PFSK-1 (cell line): ENCODE measurements at regions not wholly inside any gene's neighbourhood (a gene's known extent, or its start where the extent isn't known, plus 50 kb on each side); places are given as distances from the start of the nearest gene placed in this dataset.

ENCODE experiments used
- POLR2AphosphoS5 ChIP-seq: IDR thresholded peaks from 2 replicates; pipeline ENCODE4 v1.6.1; 2012; ENCODE audit warnings: low read depth, mild to moderate bottlenecking, control low read depth, low read length, moderate library complexity
- SIN3A ChIP-seq: IDR thresholded peaks from 2 replicates; pipeline ENCODE4 v1.6.1; 2012; ENCODE audit warnings: mild to moderate bottlenecking, low read length, moderate library complexity, borderline replicate concordance; ENCODE audit not compliant: insufficient read depth
- TAF1 ChIP-seq: IDR thresholded peaks from 2 replicates; pipeline ENCODE4 v1.6.1; 2012; ENCODE audit warnings: low read length, control low read depth, borderline replicate concordance; ENCODE audit not compliant: insufficient read depth
- TF ChIP-seq, protein P1 (sequence below), 2 experiments: IDR thresholded peaks; 2 replicates each; pipeline versions ENCODE4 v1.6.1 to v1.8.0; 2011 to 2012; ENCODE audit warnings: low read depth in 2 of 2, low read length in 2 of 2, control low read depth in 1 of 2, inconsistent platforms in 1 of 2, mild to moderate bottlenecking in 1 of 2, moderate library complexity in 1 of 2; ENCODE audit not compliant: insufficient read depth in 1 of 2

DNA sequence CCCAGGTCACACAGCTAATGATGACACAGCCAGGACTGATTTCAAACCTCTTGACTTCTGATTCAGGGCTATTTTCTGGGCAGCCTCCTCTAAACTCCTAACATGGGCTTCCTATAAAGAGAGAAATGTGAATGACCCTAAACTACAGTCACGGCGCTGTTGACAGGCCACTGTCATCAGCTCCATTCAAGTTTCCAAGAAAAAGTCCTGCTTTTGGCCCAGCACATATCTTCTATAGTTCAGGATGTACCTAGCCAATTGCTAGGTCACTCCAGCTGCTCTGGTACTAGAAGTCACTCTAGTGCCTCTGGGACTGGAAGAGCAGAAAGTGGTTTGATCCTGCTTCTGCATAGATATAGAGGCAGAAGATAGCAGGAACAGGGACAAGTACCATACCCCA lies 64.9 kb upstream of the TARS1 start:
- no peak for TF ChIP-seq SIN3A
- no peak for TF ChIP-seq POLR2AphosphoS5
- TF ChIP-seq TAF1 = no peak
- TF ChIP-seq, protein P1, sequence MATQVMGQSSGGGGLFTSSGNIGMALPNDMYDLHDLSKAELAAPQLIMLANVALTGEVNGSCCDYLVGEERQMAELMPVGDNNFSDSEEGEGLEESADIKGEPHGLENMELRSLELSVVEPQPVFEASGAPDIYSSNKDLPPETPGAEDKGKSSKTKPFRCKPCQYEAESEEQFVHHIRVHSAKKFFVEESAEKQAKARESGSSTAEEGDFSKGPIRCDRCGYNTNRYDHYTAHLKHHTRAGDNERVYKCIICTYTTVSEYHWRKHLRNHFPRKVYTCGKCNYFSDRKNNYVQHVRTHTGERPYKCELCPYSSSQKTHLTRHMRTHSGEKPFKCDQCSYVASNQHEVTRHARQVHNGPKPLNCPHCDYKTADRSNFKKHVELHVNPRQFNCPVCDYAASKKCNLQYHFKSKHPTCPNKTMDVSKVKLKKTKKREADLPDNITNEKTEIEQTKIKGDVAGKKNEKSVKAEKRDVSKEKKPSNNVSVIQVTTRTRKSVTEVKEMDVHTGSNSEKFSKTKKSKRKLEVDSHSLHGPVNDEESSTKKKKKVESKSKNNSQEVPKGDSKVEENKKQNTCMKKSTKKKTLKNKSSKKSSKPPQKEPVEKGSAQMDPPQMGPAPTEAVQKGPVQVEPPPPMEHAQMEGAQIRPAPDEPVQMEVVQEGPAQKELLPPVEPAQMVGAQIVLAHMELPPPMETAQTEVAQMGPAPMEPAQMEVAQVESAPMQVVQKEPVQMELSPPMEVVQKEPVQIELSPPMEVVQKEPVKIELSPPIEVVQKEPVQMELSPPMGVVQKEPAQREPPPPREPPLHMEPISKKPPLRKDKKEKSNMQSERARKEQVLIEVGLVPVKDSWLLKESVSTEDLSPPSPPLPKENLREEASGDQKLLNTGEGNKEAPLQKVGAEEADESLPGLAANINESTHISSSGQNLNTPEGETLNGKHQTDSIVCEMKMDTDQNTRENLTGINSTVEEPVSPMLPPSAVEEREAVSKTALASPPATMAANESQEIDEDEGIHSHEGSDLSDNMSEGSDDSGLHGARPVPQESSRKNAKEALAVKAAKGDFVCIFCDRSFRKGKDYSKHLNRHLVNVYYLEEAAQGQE (IDR thresholded peaks at IDR 0.05; ENCODE audit: insufficient read depth in 1 of 2, low read depth in 2 of 2, low read length in 2 of 2) = no peak
